Peyer's patch (tissue), 4 donors: ENCODE measurements at regions not wholly inside any gene's neighbourhood (a gene's known extent, or its start where the extent isn't known, plus 50 kb on each side); places are given as distances from the start of the nearest gene placed in this dataset.

Experiments used
- DNase-seq, 3 donors: peaks; one replicate each; pipeline ENCODE4 v3.0.0-alpha.2; 2017 to 2019
- H3K27ac ChIP-seq, 4 donors: fragments of 200-600 bp; sonication (generic); one replicate each; pipeline ENCODE4 v1.5.1; 2016 to 2019
- H3K27me3 ChIP-seq, 2 donors: fragments of 200-600 bp; sonication (generic); one replicate each; pipeline ENCODE4 v1.5.1; 2019
- H3K36me3 ChIP-seq, 3 donors: fragments of 200-600 bp; sonication (generic); one replicate each; pipeline ENCODE4 v1.5.1; 2016 to 2019
- H3K4me1 ChIP-seq, 4 donors: fragments of 200-600 bp; sonication (generic); one replicate each; pipeline ENCODE4 v1.5.1; 2016 to 2019
- H3K4me3 ChIP-seq, 4 donors: fragments of 200-600 bp; sonication (generic); 1 replicate in 3 of 4; 2 replicates in 1 of 4; pipeline ENCODE4 v1.5.1; 2016 to 2019; ENCODE audit warnings: mild to moderate bottlenecking in 1 of 4
- H3K9me3 ChIP-seq, 4 donors: fragments of 200-600 bp; sonication (generic); one replicate each; pipeline ENCODE4 v1.5.1; 2016 to 2019; ENCODE audit warnings: mild to moderate bottlenecking in 1 of 4
- POLR2A ChIP-seq, 2 donors: fragments of 450-650 bp; IDR thresholded peaks; one replicate each; pipeline ENCODE4 v1.5.1; 2017; ENCODE audit warnings: antibody characterized with exemption in 2 of 2, mild to moderate bottlenecking in 2 of 2, moderate library complexity in 2 of 2
- TF ChIP-seq, protein P1 (sequence below), 6 experiments: fragments of 450-650 bp in 4 of 6; fragments of 200-600 bp in 2 of 6; sonication (generic) in 1 of 6; IDR thresholded peaks; one replicate each; pipeline ENCODE4 v1.5.1; 2017 to 2019; ENCODE audit warnings: antibody characterized with exemption in 6 of 6, mild to moderate bottlenecking in 3 of 6, moderate library complexity in 1 of 6

DNA sequence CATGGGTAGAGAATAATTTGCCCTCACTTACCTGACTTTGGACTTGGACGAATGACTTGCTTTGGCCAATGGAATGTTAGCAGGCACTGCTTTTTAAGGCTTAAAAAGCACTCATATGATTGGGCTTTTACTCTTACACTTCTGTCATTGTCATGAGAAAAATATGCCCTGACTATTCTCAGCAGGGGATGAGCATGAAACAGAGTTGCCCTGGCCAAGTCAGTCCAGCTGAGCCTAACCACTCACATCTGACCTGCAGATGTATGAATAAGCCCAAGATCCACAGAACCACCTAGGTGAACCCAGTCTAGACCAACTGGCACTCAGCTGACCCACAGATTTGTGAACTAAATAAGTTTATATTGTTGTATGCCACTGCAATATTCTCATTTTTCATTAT lies 573.5 kb downstream of the TNS3 start:
- no peak overlapping the region for H3K27ac ChIP-seq
- no peak overlapping the region for H3K4me3 ChIP-seq
- no peaks in the 10 kb centered on the region for H3K36me3 ChIP-seq
- no peaks in the 10 kb centered on the region for H3K4me1 ChIP-seq
- H3K27me3 ChIP-seq = no peaks in the 10 kb centered on the region
- TF ChIP-seq POLR2A (IDR thresholded peaks at IDR 0.05) = no peak
- TF ChIP-seq, protein P1, sequence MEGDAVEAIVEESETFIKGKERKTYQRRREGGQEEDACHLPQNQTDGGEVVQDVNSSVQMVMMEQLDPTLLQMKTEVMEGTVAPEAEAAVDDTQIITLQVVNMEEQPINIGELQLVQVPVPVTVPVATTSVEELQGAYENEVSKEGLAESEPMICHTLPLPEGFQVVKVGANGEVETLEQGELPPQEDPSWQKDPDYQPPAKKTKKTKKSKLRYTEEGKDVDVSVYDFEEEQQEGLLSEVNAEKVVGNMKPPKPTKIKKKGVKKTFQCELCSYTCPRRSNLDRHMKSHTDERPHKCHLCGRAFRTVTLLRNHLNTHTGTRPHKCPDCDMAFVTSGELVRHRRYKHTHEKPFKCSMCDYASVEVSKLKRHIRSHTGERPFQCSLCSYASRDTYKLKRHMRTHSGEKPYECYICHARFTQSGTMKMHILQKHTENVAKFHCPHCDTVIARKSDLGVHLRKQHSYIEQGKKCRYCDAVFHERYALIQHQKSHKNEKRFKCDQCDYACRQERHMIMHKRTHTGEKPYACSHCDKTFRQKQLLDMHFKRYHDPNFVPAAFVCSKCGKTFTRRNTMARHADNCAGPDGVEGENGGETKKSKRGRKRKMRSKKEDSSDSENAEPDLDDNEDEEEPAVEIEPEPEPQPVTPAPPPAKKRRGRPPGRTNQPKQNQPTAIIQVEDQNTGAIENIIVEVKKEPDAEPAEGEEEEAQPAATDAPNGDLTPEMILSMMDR (IDR thresholded peaks at IDR 0.05) = no peak
- DNase-seq = no peak
- no peaks in the 10 kb centered on the region for H3K9me3 ChIP-seq

DNA sequence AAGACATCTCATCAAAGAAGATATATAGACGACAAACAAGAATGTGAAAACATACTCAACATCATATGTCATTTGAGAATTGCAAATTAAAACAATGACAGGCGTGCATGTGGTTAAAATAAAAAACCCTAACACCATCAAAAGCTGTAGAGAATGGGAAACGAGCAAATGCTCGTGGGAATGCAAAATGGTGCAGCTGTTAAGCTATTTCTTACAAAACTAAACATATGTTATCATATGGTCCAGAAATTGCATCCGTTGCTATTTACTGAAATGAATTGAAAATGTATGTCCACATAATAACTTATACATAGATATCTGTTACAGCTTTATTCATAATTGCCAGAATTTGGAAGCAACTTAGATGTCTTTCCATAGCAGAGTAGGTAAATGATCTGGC lies 574.4 kb downstream of the TNS3 start:
- H3K36me3 ChIP-seq = no peaks in the 10 kb centered on the region
- no peaks in the 10 kb centered on the region for H3K27me3 ChIP-seq
- H3K9me3 ChIP-seq = no peaks in the 10 kb centered on the region
- DNase-seq = no peak
- H3K27ac ChIP-seq = no peak overlapping the region
- no peak overlapping the region for H3K4me3 ChIP-seq
- no peaks in the 10 kb centered on the region for H3K4me1 ChIP-seq
- no peak for TF ChIP-seq POLR2A (IDR thresholded peaks at IDR 0.05)
- TF ChIP-seq, protein P1 (IDR thresholded peaks at IDR 0.05) = no peak

DNA sequence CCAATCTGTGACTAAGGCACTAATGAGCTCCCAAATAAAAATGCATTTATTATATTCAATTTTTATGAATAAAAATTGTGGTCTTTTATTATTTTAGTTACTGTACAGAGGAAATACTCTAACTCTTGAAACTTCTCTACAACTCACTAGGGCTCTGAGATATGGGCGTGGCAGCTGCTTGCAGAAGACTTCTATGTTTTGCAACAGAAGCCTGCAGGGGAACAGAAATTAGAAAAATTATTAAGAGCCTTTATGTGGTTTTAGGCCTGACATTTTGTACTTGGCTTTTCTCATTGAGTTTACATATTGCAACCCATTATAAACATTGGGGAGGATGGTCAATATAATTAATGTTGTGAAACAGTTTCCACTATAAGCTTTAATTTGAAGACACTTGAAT lies 581.4 kb downstream of the TNS3 start:
- DNase-seq = no peak
- Histone ChIP-seq H3K4me1 (no peaks in the 10 kb centered on the region), H3K4me3 (no peak overlapping the region), H3K27ac (no peak overlapping the region), H3K9me3 (no peaks in the 10 kb centered on the region), H3K36me3 (no peaks in the 10 kb centered on the region), H3K27me3 (no peaks in the 10 kb centered on the region)
- TF ChIP-seq POLR2A (IDR thresholded peaks at IDR 0.05) = no peak
- TF ChIP-seq, protein P1 (IDR thresholded peaks at IDR 0.05) = no peak

DNA sequence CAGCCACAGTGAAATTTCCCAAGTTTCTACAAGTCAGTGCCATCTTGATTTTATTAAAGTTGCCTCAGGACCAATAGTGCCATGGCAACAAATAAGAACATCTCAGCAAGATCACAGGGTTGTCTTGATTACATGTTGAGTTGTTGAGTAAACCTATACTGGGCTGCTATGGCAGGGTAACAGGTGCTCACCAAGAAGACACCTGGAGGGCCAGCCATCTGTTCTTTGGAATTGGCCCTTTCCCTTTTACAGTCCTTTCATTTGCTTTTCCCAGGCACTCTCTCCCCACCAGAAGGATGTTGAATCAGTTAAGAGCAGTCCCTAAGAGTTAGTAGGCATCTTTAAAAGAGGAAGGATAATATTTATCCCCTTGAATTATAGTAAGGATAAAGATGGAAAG lies 582.0 kb downstream of the TNS3 start:
- Histone ChIP-seq H3K4me3 (no peak overlapping the region), H3K27me3 (no peaks in the 10 kb centered on the region), H3K9me3 (no peaks in the 10 kb centered on the region), H3K4me1 (no peaks in the 10 kb centered on the region), H3K36me3 (no peaks in the 10 kb centered on the region), H3K27ac (no peak overlapping the region)
- no peak for TF ChIP-seq POLR2A (IDR thresholded peaks at IDR 0.05)
- TF ChIP-seq, protein P1 (IDR thresholded peaks at IDR 0.05) = no peak
- no peak for DNase-seq

DNA sequence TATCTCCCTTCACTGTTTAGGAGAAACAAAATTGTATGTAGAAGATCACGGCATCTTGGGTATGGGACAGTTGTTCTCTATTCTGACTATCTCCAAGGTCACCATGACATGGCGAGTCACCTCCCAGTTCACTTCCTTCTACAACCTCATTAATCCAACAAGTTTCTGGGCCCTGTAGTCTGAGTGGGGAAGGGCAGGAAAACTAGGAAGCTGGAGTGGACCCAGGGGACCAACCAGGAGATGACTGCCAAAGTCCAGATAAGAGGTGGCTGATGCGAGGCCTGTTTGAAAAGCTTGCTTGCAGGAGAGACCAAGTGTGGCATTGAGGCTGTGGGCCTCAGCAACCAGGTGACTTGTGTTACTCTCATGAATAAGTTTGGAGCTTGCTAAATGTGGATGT lies 584.9 kb downstream of the TNS3 start:
- no peaks in the 10 kb centered on the region for H3K9me3 ChIP-seq
- H3K4me3 ChIP-seq = no peak overlapping the region
- TF ChIP-seq, protein P1 (IDR thresholded peaks at IDR 0.05) = no peak
- no peak for TF ChIP-seq POLR2A (IDR thresholded peaks at IDR 0.05)
- H3K27ac ChIP-seq = no peak overlapping the region
- no peaks in the 10 kb centered on the region for H3K27me3 ChIP-seq
- no peaks in the 10 kb centered on the region for H3K4me1 ChIP-seq
- no peaks in the 10 kb centered on the region for H3K36me3 ChIP-seq
- no peak for DNase-seq

DNA sequence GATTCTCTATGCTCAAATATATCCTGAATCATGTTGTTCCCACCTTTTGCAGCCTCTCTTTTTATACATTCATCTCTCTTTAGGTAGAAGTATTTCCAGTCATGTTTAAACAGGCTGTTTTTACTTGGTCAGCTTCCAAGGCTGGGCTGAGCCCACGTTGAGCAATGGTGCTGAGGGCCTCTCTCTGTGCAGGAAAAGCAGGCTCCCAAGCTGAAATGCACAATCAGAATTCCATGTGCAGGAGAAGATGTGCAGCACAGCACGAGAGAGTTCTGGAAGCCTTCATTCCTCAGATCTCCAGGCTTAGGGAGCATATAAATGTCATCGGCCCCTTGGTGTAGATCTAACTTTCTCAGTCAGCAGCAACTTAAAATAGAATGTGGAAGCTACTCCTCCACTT lies 588.5 kb downstream of the TNS3 start:
- DNase-seq = no peak
- H3K36me3 ChIP-seq = no peaks in the 10 kb centered on the region
- TF ChIP-seq, protein P1 (IDR thresholded peaks at IDR 0.05) = no peak
- TF ChIP-seq POLR2A (IDR thresholded peaks at IDR 0.05) = no peak
- H3K9me3 ChIP-seq = no peaks in the 10 kb centered on the region
- H3K4me1 ChIP-seq = no peaks in the 10 kb centered on the region
- no peaks in the 10 kb centered on the region for H3K27me3 ChIP-seq
- no peak overlapping the region for H3K27ac ChIP-seq
- H3K4me3 ChIP-seq = no peak overlapping the region
